ENCODE measurements at regions not wholly inside any gene's neighbourhood (a gene's known extent, or its start where the extent isn't known, plus 50 kb on each side); places are given as distances from the start of the nearest gene placed in this dataset.
A peak's percentile ranks its signal among the peaks of the same experiment; 100 is the strongest.
"Not testable (repeated sequence)": the region's sequence is repeated elsewhere in the genome, so short reads cannot be mapped to it uniquely, and the experiment has no call there.

GRCh38 chr7:82701949-82702348, 258.4 kb upstream of the CACNA2D1 start:
- no peak for DNase-seq (ENCODE audit: low read depth, low spot score)

- no peak for DNase-seq (ENCODE audit: low read depth, low spot score)
These were observed 257.2 kb upstream of the CACNA2D1 start for GRCh38 chr7:82700741-82701140.

GRCh38 chr7:82699773-82700186, 256.2 kb upstream of the CACNA2D1 start:
- DNase-seq (ENCODE audit: low read depth, low spot score) = no peak

- no peak for DNase-seq (ENCODE audit: low read depth, low spot score)
These were observed 254.3 kb upstream of the CACNA2D1 start for GRCh38 chr7:82697897-82698296.

GRCh38 chr7:82696631-82697030, 253.1 kb upstream of the CACNA2D1 start:
- no peak for DNase-seq (ENCODE audit: low read depth, low spot score)

- DNase-seq (ENCODE audit: low read depth, low spot score) = no peak
These were observed 250.4 kb upstream of the CACNA2D1 start for GRCh38 chr7:82694022-82694421.

GRCh38 chr7:82690929-82691328, 247.4 kb upstream of the CACNA2D1 start:
- no peak for DNase-seq (ENCODE audit: low read depth, low spot score)

GRCh38 chr7:82685214-82685613, 241.6 kb upstream of the CACNA2D1 start:
- no peak for DNase-seq (ENCODE audit: low read depth, low spot score)

- DNase-seq (ENCODE audit: low read depth, low spot score) = no peak
These were observed 235.1 kb upstream of the CACNA2D1 start for GRCh38 chr7:82678716-82679115.

- DNase-seq (ENCODE audit: low read depth, low spot score) = no peak
These were observed 234.7 kb upstream of the CACNA2D1 start for GRCh38 chr7:82678259-82678658.

GRCh38 chr7:82677493-82677892, 233.9 kb upstream of the CACNA2D1 start:
- DNase-seq (ENCODE audit: low read depth, low spot score) = peak; percentile 4

GRCh38 chr7:82676777-82677463, 233.3 kb upstream of the CACNA2D1 start:
- DNase-seq (ENCODE audit: low read depth, low spot score) = no peak

- DNase-seq (ENCODE audit: low read depth, low spot score) = no peak
These were observed 231.8 kb upstream of the CACNA2D1 start for GRCh38 chr7:82675396-82675795.

- DNase-seq (ENCODE audit: low read depth, low spot score) = no peak
These were observed 230.7 kb upstream of the CACNA2D1 start for GRCh38 chr7:82674268-82674667.

GRCh38 chr7:82672078-82672477, 228.5 kb upstream of the CACNA2D1 start:
- DNase-seq (ENCODE audit: low read depth, low spot score) = no peak

- DNase-seq (ENCODE audit: low read depth, low spot score) = no peak
These were observed 225.6 kb upstream of the CACNA2D1 start for GRCh38 chr7:82669141-82669540.

GRCh38 chr7:82668676-82669075, 225.1 kb upstream of the CACNA2D1 start:
- no peak for DNase-seq (ENCODE audit: low read depth, low spot score)

GRCh38 chr7:82665966-82666507, 222.5 kb upstream of the CACNA2D1 start:
- DNase-seq (ENCODE audit: low read depth, low spot score) = no peak

GRCh38 chr7:82655965-82656364, 212.4 kb upstream of the CACNA2D1 start:
- DNase-seq (ENCODE audit: low read depth, low spot score) = no peak

GRCh38 chr7:82650095-82650494, 206.5 kb upstream of the CACNA2D1 start:
- DNase-seq (ENCODE audit: low read depth, low spot score) = not testable (repeated sequence)

GRCh38 chr7:82633592-82633991, 190.0 kb upstream of the CACNA2D1 start:
- DNase-seq (ENCODE audit: low read depth, low spot score) = no peak

- DNase-seq (ENCODE audit: low read depth, low spot score) = no peak
These were observed 188.4 kb upstream of the CACNA2D1 start for GRCh38 chr7:82631998-82632397.

GRCh38 chr7:82629583-82629982, 186.0 kb upstream of the CACNA2D1 start:
- no peak for DNase-seq (ENCODE audit: low read depth, low spot score)

- no peak for DNase-seq (ENCODE audit: low read depth, low spot score)
These were observed 181.8 kb upstream of the CACNA2D1 start for GRCh38 chr7:82625377-82625776.
